HG02970 (cell line): ENCODE measurements at regions not wholly inside any gene's neighbourhood (a gene's known extent, or its start where the extent isn't known, plus 50 kb on each side); places are given as distances from the start of the nearest gene placed in this dataset.

Experiments
- ATAC-seq: cut with Tn5 transposase; IDR thresholded peaks from one replicate; pipeline ENCODE4 v1.9.1; 2021; ENCODE audit warnings: mild to moderate bottlenecking, moderate library complexity, moderate number of reproducible peaks; ENCODE audit not compliant: unreplicated experiment, low FRiP score

DNA sequence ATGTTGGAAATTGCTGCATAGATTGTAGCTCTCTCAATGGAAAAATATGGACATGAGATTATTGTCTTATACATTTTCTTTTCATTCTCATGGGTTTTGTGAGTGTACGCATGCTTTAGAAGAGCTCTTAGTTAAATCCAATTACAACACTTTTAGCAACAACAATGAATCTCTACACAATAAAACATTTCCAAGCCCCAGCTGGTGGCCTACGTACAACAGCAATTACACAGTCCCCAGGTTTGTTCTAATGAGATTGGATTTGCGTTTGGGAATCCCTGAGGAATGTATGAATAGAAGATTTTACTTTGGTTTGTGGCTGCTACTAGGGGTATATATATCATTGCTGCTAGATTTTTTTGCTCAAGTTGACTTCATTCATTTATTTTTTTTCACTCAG is 98.6 kb downstream of the FHDC1 start:
- ATAC-seq: no peak

DNA sequence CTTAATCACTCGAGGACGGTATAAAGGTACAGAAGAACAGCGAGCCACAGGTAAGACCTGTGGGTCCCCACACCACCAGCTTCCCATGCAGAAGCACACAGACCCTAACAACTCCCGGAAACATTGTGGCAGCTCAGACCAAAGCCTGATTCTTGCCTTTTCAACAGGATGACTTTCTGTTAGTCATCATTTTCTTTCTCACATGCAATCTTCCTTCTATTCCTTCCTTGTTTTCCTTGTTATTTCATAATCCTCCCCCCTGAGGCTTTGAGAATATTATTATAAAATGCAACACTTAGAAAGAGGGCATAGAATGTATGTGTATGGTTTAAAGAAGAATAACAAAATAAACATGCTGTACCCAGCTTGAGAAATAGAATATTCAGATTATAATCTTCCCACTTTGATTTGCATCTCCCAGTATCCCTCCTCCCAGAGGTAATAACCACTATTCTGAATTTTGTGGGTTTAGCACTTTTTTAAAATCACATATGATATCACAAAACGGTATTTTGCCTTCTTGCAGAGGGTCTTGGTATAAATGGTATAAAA is 100.9 kb downstream of the FHDC1 start:
- ATAC-seq: no peak

GRCh38 chr4:153038623-153039311 is 102.6 kb downstream of the FHDC1 start:
- ATAC-seq: no peak

DNA sequence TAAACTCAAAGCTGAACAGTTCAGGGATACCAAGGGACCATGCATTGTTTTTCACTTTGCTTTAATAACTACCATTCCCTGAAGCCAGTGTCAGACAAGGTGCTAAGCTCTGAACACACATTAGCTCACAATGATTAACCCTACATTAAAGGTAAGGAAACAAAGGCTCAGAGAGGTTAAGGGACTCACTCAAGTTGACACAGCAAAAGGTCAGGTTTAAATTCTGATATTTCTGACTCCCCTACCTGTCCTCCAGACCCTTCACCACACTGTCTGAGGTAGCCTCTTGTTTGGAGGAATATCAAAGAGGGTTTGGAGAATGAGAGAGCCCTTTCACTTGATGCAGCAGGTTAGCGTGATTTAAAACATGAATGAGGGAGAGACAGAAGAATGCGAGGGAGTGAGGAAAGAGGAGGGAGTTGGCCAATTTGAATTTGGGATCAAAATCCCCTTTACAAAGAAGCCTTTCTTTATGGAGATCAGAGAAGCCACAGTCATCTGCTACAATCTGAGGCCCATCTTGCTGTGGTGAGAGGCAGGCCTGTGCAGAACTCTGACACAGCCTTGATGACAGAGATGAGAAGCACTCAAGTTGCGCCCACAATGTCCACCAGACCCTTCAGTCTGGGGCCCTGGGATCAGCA is 103.5 kb downstream of the FHDC1 start:
- ATAC-seq: no peak

DNA sequence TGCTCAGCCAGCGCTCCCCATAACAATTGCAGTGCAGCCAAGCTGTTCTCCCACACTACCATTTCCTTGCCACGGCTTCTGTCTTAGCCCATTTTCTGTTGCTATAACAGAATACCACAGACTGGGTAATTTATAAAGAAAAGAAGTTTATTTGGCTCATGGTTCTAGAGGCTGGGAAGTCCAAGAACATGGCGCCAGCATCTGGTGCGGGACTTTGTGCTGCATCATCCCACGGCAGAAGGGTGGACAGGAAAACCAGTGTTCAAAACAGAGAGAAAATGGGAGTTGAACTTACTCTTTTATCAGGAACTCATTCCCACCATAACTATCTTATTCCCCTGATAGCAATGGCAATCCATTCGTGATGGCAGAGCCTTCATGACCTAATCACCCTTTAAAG is 104.6 kb downstream of the FHDC1 start:
- no peak for ATAC-seq

DNA sequence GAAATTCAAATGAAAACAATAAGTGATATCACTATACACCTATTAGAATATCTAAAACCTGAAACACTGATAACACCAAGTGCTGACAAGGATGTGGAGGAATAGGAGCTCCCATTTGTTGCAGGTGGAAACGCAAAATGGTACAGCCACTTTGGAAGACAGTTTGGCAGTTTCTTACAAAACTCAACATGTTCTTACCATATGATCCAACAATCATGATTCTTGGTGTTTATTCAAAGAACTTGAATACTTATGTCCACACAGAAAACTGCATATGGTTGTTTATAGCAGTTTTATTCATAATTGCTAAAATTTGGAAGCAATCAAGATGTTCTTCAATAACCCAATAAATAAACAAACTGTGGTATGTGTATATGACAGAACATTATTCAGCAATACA is 107.9 kb downstream of the FHDC1 start:
- no peak for ATAC-seq

GRCh38 chr4:153045111-153045982 is 109.2 kb downstream of the FHDC1 start:
- ATAC-seq: no peak

GRCh38 chr4:153058671-153059060 is 122.5 kb downstream of the FHDC1 start:
- ATAC-seq: no peak

DNA sequence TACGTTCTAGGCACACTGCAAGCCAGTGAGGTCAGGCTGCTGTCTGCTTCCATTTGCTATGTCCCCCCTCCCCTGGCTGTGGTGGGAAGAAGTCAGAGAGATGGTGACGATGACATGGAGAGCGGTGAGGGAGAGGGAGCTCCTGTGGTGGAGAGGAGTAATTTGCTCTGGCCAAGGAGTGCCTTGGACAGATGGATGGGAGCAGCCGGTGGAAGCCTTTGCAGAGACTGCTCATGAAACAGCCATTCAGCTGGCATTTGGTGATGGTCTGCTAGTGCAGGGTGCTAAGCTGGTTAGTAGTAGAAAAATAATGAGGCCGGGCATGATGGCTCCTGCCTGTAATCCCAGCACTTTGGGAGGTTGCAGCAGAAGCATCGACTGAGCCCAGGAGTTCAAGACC is 124.1 kb downstream of the FHDC1 start:
- no peak for ATAC-seq

DNA sequence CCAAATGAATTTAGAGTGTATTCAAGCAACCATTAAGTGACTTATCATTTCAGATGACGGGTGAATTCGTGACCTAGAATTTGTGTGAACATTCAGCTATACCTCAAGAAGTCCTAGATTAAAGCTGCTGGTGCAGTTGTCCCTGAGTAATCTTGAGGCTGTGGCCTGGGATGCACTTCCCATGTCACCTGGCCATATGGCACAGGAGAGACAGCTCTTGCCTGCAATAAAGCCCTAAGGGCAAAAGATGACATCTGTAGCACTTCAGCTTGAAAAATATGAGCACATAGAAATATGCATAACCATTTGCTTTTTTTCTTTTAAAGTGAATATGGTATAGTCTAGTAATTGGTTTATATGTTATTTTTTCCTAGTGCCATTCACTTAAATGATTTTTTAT is 125.8 kb downstream of the FHDC1 start:
- no peak for ATAC-seq

GRCh38 chr4:153062652-153063168 is 126.6 kb downstream of the FHDC1 start:
- ATAC-seq: no peak

DNA sequence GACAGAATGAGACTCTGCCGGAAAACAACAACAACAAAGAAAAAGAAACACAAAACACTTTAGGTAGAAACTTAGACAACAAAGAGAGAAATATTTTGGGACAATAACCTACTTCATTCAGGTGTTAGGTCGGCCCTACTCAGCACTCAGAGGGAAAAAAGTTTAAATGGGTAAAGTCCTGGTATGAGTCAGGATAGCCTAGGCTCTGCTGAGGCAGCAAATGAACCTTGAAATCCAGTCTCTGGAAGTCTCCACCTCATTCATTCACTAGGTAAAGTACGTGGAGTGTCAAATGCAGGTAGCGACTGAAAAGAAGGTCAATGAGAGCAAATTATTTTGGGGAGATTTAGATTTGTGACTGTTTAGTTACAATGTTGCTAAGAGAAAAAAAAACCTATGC is 127.4 kb downstream of the FHDC1 start:
- no peak for ATAC-seq

GRCh38 chr4:153064571-153064970 is 128.4 kb downstream of the FHDC1 start:
- ATAC-seq: no peak

DNA sequence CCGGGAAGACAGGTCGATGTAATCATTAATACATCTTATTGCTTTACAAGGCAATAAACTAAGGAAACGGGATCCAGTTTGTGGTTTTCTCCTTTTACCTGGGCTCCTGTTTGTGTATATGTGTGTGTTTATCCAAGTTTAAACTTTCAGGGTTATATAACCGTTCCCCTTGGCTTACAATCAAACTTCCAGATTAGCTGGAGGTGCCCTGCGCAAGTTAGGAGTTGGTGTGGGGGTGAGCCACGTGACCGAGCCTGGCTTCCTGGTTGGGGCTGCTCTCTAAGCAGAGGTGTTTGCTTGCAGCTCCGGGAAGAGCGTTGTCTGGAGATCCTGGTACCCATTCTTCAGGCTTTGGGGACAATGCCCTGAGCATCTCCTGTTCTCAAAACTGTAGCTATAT is 129.2 kb downstream of the FHDC1 start:
- no peak for ATAC-seq

DNA sequence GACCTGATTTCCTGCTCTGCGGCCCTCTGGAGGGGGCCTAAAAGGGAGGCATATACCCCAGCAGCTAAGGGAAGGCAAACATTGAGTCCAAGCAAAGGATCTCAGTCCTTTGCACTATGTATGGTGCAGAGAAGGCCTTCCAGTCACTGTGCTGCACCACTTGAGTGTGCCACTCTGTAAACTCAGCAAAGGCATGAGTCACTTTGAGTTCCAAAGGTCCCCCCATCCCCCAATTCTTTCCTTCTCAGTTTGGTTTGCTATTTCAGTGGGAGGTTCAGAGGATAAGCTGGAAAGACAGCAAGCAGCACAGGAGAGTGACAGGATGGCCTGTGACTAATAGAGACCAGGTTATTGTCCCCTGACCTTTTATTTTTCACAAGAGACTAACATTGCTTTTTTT is 131.3 kb downstream of the FHDC1 start:
- no peak for ATAC-seq

GRCh38 chr4:153068751-153069150 is 132.6 kb downstream of the FHDC1 start:
- no peak for ATAC-seq

- no peak for ATAC-seq
Observed at GRCh38 chr4:153071958-153072598, 132.2 kb upstream of the TRIM2 start.

GRCh38 chr4:153072661-153073060 is 131.6 kb upstream of the TRIM2 start:
- no peak for ATAC-seq

GRCh38 chr4:153074486-153074885 is 129.8 kb upstream of the TRIM2 start:
- ATAC-seq: no peak

DNA sequence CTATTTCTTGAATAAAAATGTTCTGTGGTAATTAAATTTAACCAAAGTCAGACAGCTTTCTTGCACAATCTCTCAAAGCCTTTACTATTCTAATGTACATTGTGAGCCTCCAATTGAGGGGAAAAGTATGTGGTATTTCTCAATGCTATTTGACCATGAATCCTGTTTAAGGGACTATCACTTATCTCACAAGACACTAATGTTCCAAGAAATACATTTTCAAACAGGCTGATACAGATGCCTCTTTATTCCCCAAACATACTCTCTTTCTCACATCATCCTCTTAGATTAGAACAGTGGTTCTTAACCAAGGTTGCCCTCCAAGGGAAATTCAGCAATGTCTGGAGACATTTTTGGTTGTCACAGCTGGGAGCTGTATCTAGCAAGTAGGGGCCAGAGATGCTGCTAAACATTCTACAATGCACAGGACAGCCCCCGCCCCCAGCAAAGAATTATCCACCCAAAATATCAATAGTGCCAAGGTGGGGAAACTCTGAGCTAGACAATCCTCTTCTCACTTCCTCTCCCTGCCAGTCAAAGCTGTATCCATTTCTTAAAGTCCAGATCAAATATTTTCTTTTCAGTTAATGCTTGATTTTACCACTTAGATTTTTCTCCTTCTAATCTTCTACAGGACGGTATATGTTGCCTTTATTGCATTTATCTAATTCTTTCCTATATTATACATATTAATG is 129.2 kb upstream of the TRIM2 start:
- ATAC-seq: no peak
